ENCODE measurements at regions not wholly inside any gene's neighbourhood (a gene's known extent, or its start where the extent isn't known, plus 50 kb on each side); places are given as distances from the start of the nearest gene placed in this dataset.

DNA sequence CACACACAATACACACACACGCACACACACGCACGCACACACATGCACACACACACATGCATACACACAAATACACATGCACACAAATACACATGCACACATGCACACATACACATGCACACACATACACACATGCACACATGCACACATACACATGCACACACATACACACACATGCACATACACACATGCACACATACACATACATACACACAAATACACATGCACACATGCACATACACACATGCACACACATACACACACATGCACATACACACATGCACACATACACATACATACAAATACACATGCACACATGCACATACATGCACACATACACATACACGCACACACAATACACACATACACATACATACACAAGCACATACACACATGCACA lies 175.4 kb upstream of the RREB1 start:
- Histone ChIP-seq H3K9me3 (replicated peaks; ENCODE audit: control insufficient read depth, insufficient read depth, low read length) (no peaks in the 10 kb centered on the region), H3K27me3 (ENCODE audit: control insufficient read depth in 2 of 2, insufficient read depth in 2 of 2, low read length in 2 of 2) (no peaks in the 10 kb centered on the region), H3K27ac (ENCODE audit: insufficient read depth, low read depth, low read length) (no peak overlapping the region), H3K9me1 (replicated peaks; ENCODE audit: control insufficient read depth, extremely low read depth, insufficient read depth, low read length) (no peaks in the 10 kb centered on the region), H4K20me1 (replicated peaks; ENCODE audit: control insufficient read depth, extremely low read depth, insufficient read depth, low read length) (no peaks in the 10 kb centered on the region), H3K9ac (replicated peaks; ENCODE audit: extremely low read depth, insufficient read depth, low read length) (no peak overlapping the region), H3K4me2 (ENCODE audit: insufficient read depth, low read length) (no peak overlapping the region), H3K36me3 (ENCODE audit: control insufficient read depth in 2 of 2, extremely low read depth in 1 of 2, insufficient read depth in 2 of 2, low read length in 2 of 2) (no peaks in the 10 kb centered on the region), H3K4me1 (ENCODE audit: control insufficient read depth, extremely low read depth, insufficient read depth, low read length) (no peaks in the 10 kb centered on the region), H3K4me3 (replicated peaks in 1 of 3; ENCODE audit: insufficient read depth in 1 of 3, low read depth in 1 of 3, low read length in 3 of 3) (no peak overlapping the region), H2AFZ (ENCODE audit: low read depth, low read length) (no peak overlapping the region), H3K79me2 (ENCODE audit: control insufficient read depth, insufficient read depth, low read length) (no peaks in the 10 kb centered on the region)
- intact Hi-C loops (cut with micrococcal nuclease) (no loop called here), dilution Hi-C loops (cut with MboI; ENCODE audit: extremely low pct_ligation_motif_present, low sequenced_read_pairs) (no loop called here)
- no peak for DNase-seq (ENCODE audit: low read depth, low spot score)
- TF ChIP-seq MYC (IDR thresholded peaks at IDR 0.05; ENCODE audit: low read depth, low read length) (no peak), FOS (IDR thresholded peaks at IDR 0.05; ENCODE audit: borderline replicate concordance, insufficient read depth, low read length) (no peak), POLR2A (IDR thresholded peaks at IDR 0.05; ENCODE audit: low read depth, low read length) (no peak), POLR2AphosphoS5 (IDR thresholded peaks at IDR 0.05; ENCODE audit: insufficient read depth, low read depth, low read length) (no peak), GATA2 (IDR thresholded peaks at IDR 0.05; ENCODE audit: insufficient read depth, insufficient read length, low read depth, low read length) (no peak), EZH2 (IDR thresholded peaks at IDR 0.05; ENCODE audit: borderline replicate concordance, low read depth, low read length, severe bottlenecking) (no peak), JUN (IDR thresholded peaks at IDR 0.05; ENCODE audit: borderline replicate concordance, insufficient read depth, insufficient read length, low read depth) (no peak)
- TF ChIP-seq, protein P1, sequence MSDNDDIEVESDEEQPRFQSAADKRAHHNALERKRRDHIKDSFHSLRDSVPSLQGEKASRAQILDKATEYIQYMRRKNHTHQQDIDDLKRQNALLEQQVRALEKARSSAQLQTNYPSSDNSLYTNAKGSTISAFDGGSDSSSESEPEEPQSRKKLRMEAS (IDR thresholded peaks at IDR 0.05; ENCODE audit: insufficient read depth, insufficient read length), result no peak
- TF ChIP-seq, protein P2, sequence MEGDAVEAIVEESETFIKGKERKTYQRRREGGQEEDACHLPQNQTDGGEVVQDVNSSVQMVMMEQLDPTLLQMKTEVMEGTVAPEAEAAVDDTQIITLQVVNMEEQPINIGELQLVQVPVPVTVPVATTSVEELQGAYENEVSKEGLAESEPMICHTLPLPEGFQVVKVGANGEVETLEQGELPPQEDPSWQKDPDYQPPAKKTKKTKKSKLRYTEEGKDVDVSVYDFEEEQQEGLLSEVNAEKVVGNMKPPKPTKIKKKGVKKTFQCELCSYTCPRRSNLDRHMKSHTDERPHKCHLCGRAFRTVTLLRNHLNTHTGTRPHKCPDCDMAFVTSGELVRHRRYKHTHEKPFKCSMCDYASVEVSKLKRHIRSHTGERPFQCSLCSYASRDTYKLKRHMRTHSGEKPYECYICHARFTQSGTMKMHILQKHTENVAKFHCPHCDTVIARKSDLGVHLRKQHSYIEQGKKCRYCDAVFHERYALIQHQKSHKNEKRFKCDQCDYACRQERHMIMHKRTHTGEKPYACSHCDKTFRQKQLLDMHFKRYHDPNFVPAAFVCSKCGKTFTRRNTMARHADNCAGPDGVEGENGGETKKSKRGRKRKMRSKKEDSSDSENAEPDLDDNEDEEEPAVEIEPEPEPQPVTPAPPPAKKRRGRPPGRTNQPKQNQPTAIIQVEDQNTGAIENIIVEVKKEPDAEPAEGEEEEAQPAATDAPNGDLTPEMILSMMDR (IDR thresholded peaks at IDR 0.05; ENCODE audit: extremely low read depth in 1 of 2, insufficient read depth in 1 of 2, low read depth in 1 of 2, low read length in 2 of 2), result no peak
- POLR2A ChIA-PET, result no interaction called here
- CTCF ChIA-PET, result no interaction called here
- no peak for FAIRE-seq
- BruUV-seq (replicated peaks), result no TSS peak
